ENCODE measurements at regions not wholly inside any gene's neighbourhood (a gene's known extent, or its start where the extent isn't known, plus 50 kb on each side); places are given as distances from the start of the nearest gene placed in this dataset.

GRCh38 chr2:223260681-223261080 is 208.7 kb downstream of the KCNE4 start:
- no peak for TF ChIP-seq EZH2 (IDR thresholded peaks at IDR 0.05; ENCODE audit: low read length)
- TF ChIP-seq CTCF (optimal IDR thresholded peaks at IDR 0.05 in 1 of 3, IDR thresholded peaks at IDR 0.05 in 1 of 3, conservative IDR thresholded peaks at IDR 0.05 in 1 of 3; ENCODE audit: extremely low read depth in 1 of 3, insufficient read depth in 2 of 3, low read length in 3 of 3) = no peak
- dilution Hi-C loops (cut with MboI; ENCODE audit: extremely low pct_ligation_motif_present, low sequenced_read_pairs) = no loop called here
- Histone ChIP-seq H3K27ac (ENCODE audit: control insufficient read depth, insufficient read depth, low read length) (peak overlapping the region; percentile 65), H3K9ac (ENCODE audit: control insufficient read depth, extremely low read depth, insufficient read depth, low read length) (peak overlapping the region; percentile 4), H3K9me3 (ENCODE audit: control insufficient read depth, low read depth, low read length) (peaks cover 2% of the 10 kb centered on the region), H3K27me3 (ENCODE audit: control insufficient read depth, extremely low read depth, insufficient read depth, low read length) (no peaks in the 10 kb centered on the region), H3K79me2 (ENCODE audit: control insufficient read depth, insufficient read depth, low read length) (no peaks in the 10 kb centered on the region), H3K4me3 (ENCODE audit: control insufficient read depth in 2 of 3, extremely low read depth in 1 of 3, insufficient read depth in 2 of 3, low read depth in 1 of 3, low read length in 3 of 3) (no peak overlapping the region), H3K4me2 (ENCODE audit: control insufficient read depth, extremely low read depth, insufficient read depth, low read depth, low read length) (peak overlapping the region; percentile 44), H3K9me1 (ENCODE audit: control insufficient read depth, extremely low read depth, insufficient read depth, low read length) (no peaks in the 10 kb centered on the region), H2AFZ (ENCODE audit: control insufficient read depth, low read length) (peak overlapping the region; percentile 81), H3K36me3 (ENCODE audit: control insufficient read depth in 2 of 2, extremely low read depth in 1 of 2, insufficient read depth in 2 of 2, low read length in 2 of 2) (no peaks in the 10 kb centered on the region), H4K20me1 (ENCODE audit: control insufficient read depth, extremely low read depth, insufficient read depth, low read length) (no peaks in the 10 kb centered on the region), H3K4me1 (ENCODE audit: control insufficient read depth, extremely low read depth, insufficient read depth, low read length) (peaks cover 36% of the 10 kb centered on the region)
- DNase-seq (ENCODE audit: low read depth, low spot score) (no peak), FAIRE-seq (peak; percentile 43)

- Histone ChIP-seq H3K4me3 (ENCODE audit: control insufficient read depth in 2 of 3, extremely low read depth in 1 of 3, insufficient read depth in 2 of 3, low read depth in 1 of 3, low read length in 3 of 3) (no peak overlapping the region), H3K27ac (ENCODE audit: control insufficient read depth, insufficient read depth, low read length) (peak overlapping the region; percentile 65), H3K9me1 (ENCODE audit: control insufficient read depth, extremely low read depth, insufficient read depth, low read length) (no peaks in the 10 kb centered on the region), H3K4me2 (ENCODE audit: control insufficient read depth, extremely low read depth, insufficient read depth, low read depth, low read length) (peak overlapping the region; percentile 28), H2AFZ (ENCODE audit: control insufficient read depth, low read length) (no peak overlapping the region), H3K36me3 (ENCODE audit: control insufficient read depth in 2 of 2, extremely low read depth in 1 of 2, insufficient read depth in 2 of 2, low read length in 2 of 2) (no peaks in the 10 kb centered on the region), H3K27me3 (ENCODE audit: control insufficient read depth, extremely low read depth, insufficient read depth, low read length) (no peaks in the 10 kb centered on the region), H3K9me3 (ENCODE audit: control insufficient read depth, low read depth, low read length) (peaks cover 2% of the 10 kb centered on the region), H3K79me2 (ENCODE audit: control insufficient read depth, insufficient read depth, low read length) (no peaks in the 10 kb centered on the region), H3K4me1 (ENCODE audit: control insufficient read depth, extremely low read depth, insufficient read depth, low read length) (peaks cover 36% of the 10 kb centered on the region), H4K20me1 (ENCODE audit: control insufficient read depth, extremely low read depth, insufficient read depth, low read length) (no peaks in the 10 kb centered on the region), H3K9ac (ENCODE audit: control insufficient read depth, extremely low read depth, insufficient read depth, low read length) (peak overlapping the region; percentile 0)
- FAIRE-seq (peak; percentile 98), DNase-seq (ENCODE audit: low read depth, low spot score) (peak; percentile 76)
- TF ChIP-seq EZH2 (IDR thresholded peaks at IDR 0.05; ENCODE audit: low read length) = no peak
- TF ChIP-seq CTCF (optimal IDR thresholded peaks at IDR 0.05 in 1 of 3, IDR thresholded peaks at IDR 0.05 in 1 of 3, conservative IDR thresholded peaks at IDR 0.05 in 1 of 3; ENCODE audit: extremely low read depth in 1 of 3, insufficient read depth in 2 of 3, low read length in 3 of 3) = peak in 1 of 3 experiments; percentile 14
- dilution Hi-C loops (cut with MboI; ENCODE audit: extremely low pct_ligation_motif_present, low sequenced_read_pairs) = no loop called here
These were observed 211.0 kb downstream of the KCNE4 start for GRCh38 chr2:223262946-223263345.

Data from keratinocyte (primary cell).